Left ventricle myocardium inferior (tissue), 1 donor: ENCODE measurements at regions not wholly inside any gene's neighbourhood (a gene's known extent, or its start where the extent isn't known, plus 50 kb on each side); places are given as distances from the start of the nearest gene placed in this dataset.

Source experiments
- DNase-seq: peaks from one replicate; pipeline ENCODE4 v3.0.0-alpha.2; 2020
- H3K27ac ChIP-seq: fragments of 200-600 bp; replicated peaks from 2 replicates; pipeline ENCODE4 v1.8.0; 2021
- H3K27me3 ChIP-seq: fragments of 200-600 bp; 2 replicates; pipeline ENCODE4 v1.8.0; 2021; ENCODE audit warnings: low read depth
- H3K36me3 ChIP-seq: fragments of 200-600 bp; 2 replicates; pipeline ENCODE4 v1.8.0; 2021
- H3K4me1 ChIP-seq: fragments of 200-600 bp; 2 replicates; pipeline ENCODE4 v1.8.0; 2021
- H3K4me3 ChIP-seq: fragments of 200-600 bp; 2 replicates; pipeline ENCODE4 v1.8.0; 2021; ENCODE audit warnings: mild to moderate bottlenecking, moderate library complexity
- H3K9me3 ChIP-seq: fragments of 200-600 bp; replicated peaks from 2 replicates; pipeline ENCODE4 v1.8.0; 2021
- CTCF ChIP-seq: fragments of 200-600 bp; IDR thresholded peaks from 2 replicates; pipeline ENCODE4 v1.8.0; 2021; ENCODE audit warnings: antibody characterized with exemption, mild to moderate bottlenecking, borderline replicate concordance
- intact Hi-C: fragments of 100-400 bp; cut with micrococcal nuclease; formaldehyde crosslinking; loops from one replicate; pipeline ENCODE4 v1.11.0; 2022
- donor health status: DM: no; HTN: yes; CAD: no; lungs with severe emphysema.

GRCh38 chr15:77747175-77748077 lies 114.7 kb upstream of the LINGO1 start:
- Histone ChIP-seq H3K36me3 (no peaks in the 10 kb centered on the region), H3K4me1 (no peaks in the 10 kb centered on the region), H3K4me3 (no peak overlapping the region), H3K27ac (no peak overlapping the region), H3K9me3 (no peaks in the 10 kb centered on the region), H3K27me3 (peaks cover 44% of the 10 kb centered on the region)
- intact Hi-C loops = no loop called here
- DNase-seq = no peak
- TF ChIP-seq CTCF = no peak

- no peak for DNase-seq
- H3K9me3 ChIP-seq = no peaks in the 10 kb centered on the region
- no peak overlapping the region for H3K27ac ChIP-seq
- TF ChIP-seq CTCF = no peak
- peaks cover 52% of the 10 kb centered on the region for H3K27me3 ChIP-seq
- H3K4me1 ChIP-seq = no peaks in the 10 kb centered on the region
- intact Hi-C loops = no loop called here
- no peaks in the 10 kb centered on the region for H3K36me3 ChIP-seq
- no peak overlapping the region for H3K4me3 ChIP-seq
Observed at GRCh38 chr15:77746254-77747174, 113.8 kb upstream of the LINGO1 start.

- Histone ChIP-seq H3K27ac (no peak overlapping the region), H3K9me3 (no peaks in the 10 kb centered on the region), H3K36me3 (no peaks in the 10 kb centered on the region), H3K4me3 (no peak overlapping the region), H3K27me3 (peaks cover 74% of the 10 kb centered on the region), H3K4me1 (no peaks in the 10 kb centered on the region)
- no peak for DNase-seq
- no peak for TF ChIP-seq CTCF
- intact Hi-C loops = no loop called here
Observed at GRCh38 chr15:77744398-77744797, 111.7 kb upstream of the LINGO1 start.

GRCh38 chr15:77742570-77742969 lies 109.9 kb upstream of the LINGO1 start:
- intact Hi-C loops = no loop called here
- DNase-seq = no peak
- no peak overlapping the region for H3K4me3 ChIP-seq
- no peaks in the 10 kb centered on the region for H3K4me1 ChIP-seq
- H3K27ac ChIP-seq = no peak overlapping the region
- no peaks in the 10 kb centered on the region for H3K9me3 ChIP-seq
- no peak for TF ChIP-seq CTCF
- H3K27me3 ChIP-seq = peaks cover 81% of the 10 kb centered on the region
- no peaks in the 10 kb centered on the region for H3K36me3 ChIP-seq

- H3K4me3 ChIP-seq = no peak overlapping the region
- TF ChIP-seq CTCF = no peak
- no peaks in the 10 kb centered on the region for H3K4me1 ChIP-seq
- H3K27me3 ChIP-seq = peaks cover 85% of the 10 kb centered on the region
- intact Hi-C loops = no loop called here
- no peak for DNase-seq
- no peak overlapping the region for H3K27ac ChIP-seq
- H3K36me3 ChIP-seq = no peaks in the 10 kb centered on the region
- no peaks in the 10 kb centered on the region for H3K9me3 ChIP-seq
Observed at GRCh38 chr15:77742127-77742526, 109.4 kb upstream of the LINGO1 start.
